GM21526 (cell line): ENCODE measurements at regions not wholly inside any gene's neighbourhood (a gene's known extent, or its start where the extent isn't known, plus 50 kb on each side); places are given as distances from the start of the nearest gene placed in this dataset.
"Not testable (repeated sequence)": the region's sequence is repeated elsewhere in the genome, so short reads cannot be mapped to it uniquely, and the experiment has no call there.

ENCODE experiments used
- ATAC-seq: cut with Tn5 transposase; IDR thresholded peaks from one replicate; pipeline ENCODE4 v1.9.1; 2021; ENCODE audit warnings: moderate library complexity; ENCODE audit not compliant: unreplicated experiment, low FRiP score

GRCh38 chr1:245067257-245067656, 87.5 kb upstream of the KIF26B start:
- ATAC-seq = no peak

- no peak for ATAC-seq
Measured at GRCh38 chr1:245062741-245063305, 92.0 kb upstream of the KIF26B start.

GRCh38 chr1:245061808-245062207, 93.0 kb upstream of the KIF26B start:
- not testable (repeated sequence) for ATAC-seq

GRCh38 chr1:245060684-245061374, 94.0 kb upstream of the KIF26B start:
- no peak for ATAC-seq

- ATAC-seq = no peak
Measured at GRCh38 chr1:245059806-245060424, 94.9 kb upstream of the KIF26B start.

GRCh38 chr1:245058882-245059281, 95.9 kb upstream of the KIF26B start:
- no peak for ATAC-seq

- no peak for ATAC-seq
Measured at GRCh38 chr1:245058436-245058835, 96.3 kb upstream of the KIF26B start.

GRCh38 chr1:245056913-245057312, 97.9 kb upstream of the KIF26B start:
- no peak for ATAC-seq

- ATAC-seq = not testable (repeated sequence)
Measured at GRCh38 chr1:245056296-245056695, 98.5 kb upstream of the KIF26B start.

- ATAC-seq = no peak
Measured at GRCh38 chr1:245055752-245056151, 99.0 kb upstream of the KIF26B start.

- no peak for ATAC-seq
Measured at GRCh38 chr1:245054507-245055270, 100.1 kb upstream of the KIF26B start.

- ATAC-seq = no peak
Measured at GRCh38 chr1:245054105-245054504, 100.7 kb upstream of the KIF26B start.

GRCh38 chr1:245052258-245052657, 102.5 kb upstream of the KIF26B start:
- ATAC-seq = no peak

- no peak for ATAC-seq
Measured at GRCh38 chr1:245051349-245052221, 103.2 kb upstream of the KIF26B start.

GRCh38 chr1:245046769-245047168, 108.0 kb upstream of the KIF26B start:
- ATAC-seq = no peak

- no peak for ATAC-seq
Measured at GRCh38 chr1:245046315-245046714, 108.5 kb upstream of the KIF26B start.

GRCh38 chr1:245045087-245045881, 109.5 kb upstream of the KIF26B start:
- ATAC-seq = no peak

GRCh38 chr1:245043611-245043940, 111.2 kb upstream of the KIF26B start:
- no peak for ATAC-seq

GRCh38 chr1:245041058-245041698, 113.6 kb upstream of the KIF26B start:
- no peak for ATAC-seq
